ENCODE measurements at regions not wholly inside any gene's neighbourhood (a gene's known extent, or its start where the extent isn't known, plus 50 kb on each side); places are given as distances from the start of the nearest gene placed in this dataset.

DNA sequence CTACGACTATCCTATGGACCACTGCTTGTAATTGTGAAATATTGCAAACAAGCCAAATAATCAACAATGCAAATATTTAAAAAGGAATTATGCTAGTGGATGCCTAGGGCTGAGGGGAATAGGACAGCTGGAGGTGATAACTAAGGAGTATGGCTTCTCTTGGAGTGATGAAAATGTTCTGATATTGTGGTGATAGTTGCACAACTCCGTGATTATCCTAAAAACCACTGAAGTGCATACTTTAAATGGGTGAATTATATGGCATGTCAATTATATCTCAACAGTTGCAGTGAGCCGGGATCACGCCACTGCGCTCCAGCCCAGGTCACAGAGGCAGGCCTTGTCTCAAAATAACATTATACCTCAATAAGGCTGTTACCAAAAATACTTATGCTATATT lies 125.1 kb upstream of the SH3BP4 start:
- H2AFZ ChIP-seq (ENCODE audit: control insufficient read depth, low read length): no peak overlapping the region
- no peaks in the 10 kb centered on the region for H3K36me3 ChIP-seq (ENCODE audit: control insufficient read depth in 2 of 2, extremely low read depth in 1 of 2, insufficient read depth in 2 of 2, low read length in 2 of 2)
- TF ChIP-seq, protein P1, sequence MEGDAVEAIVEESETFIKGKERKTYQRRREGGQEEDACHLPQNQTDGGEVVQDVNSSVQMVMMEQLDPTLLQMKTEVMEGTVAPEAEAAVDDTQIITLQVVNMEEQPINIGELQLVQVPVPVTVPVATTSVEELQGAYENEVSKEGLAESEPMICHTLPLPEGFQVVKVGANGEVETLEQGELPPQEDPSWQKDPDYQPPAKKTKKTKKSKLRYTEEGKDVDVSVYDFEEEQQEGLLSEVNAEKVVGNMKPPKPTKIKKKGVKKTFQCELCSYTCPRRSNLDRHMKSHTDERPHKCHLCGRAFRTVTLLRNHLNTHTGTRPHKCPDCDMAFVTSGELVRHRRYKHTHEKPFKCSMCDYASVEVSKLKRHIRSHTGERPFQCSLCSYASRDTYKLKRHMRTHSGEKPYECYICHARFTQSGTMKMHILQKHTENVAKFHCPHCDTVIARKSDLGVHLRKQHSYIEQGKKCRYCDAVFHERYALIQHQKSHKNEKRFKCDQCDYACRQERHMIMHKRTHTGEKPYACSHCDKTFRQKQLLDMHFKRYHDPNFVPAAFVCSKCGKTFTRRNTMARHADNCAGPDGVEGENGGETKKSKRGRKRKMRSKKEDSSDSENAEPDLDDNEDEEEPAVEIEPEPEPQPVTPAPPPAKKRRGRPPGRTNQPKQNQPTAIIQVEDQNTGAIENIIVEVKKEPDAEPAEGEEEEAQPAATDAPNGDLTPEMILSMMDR (optimal IDR thresholded peaks at IDR 0.05 in 1 of 3, IDR thresholded peaks at IDR 0.05 in 1 of 3, conservative IDR thresholded peaks at IDR 0.05 in 1 of 3; ENCODE audit: extremely low read depth in 1 of 3, insufficient read depth in 2 of 3, low read length in 3 of 3): no peak
- TF ChIP-seq EZH2 (IDR thresholded peaks at IDR 0.05; ENCODE audit: low read length): no peak
- H3K27ac ChIP-seq (ENCODE audit: control insufficient read depth, insufficient read depth, low read length): no peak overlapping the region
- H3K9me3 ChIP-seq (ENCODE audit: control insufficient read depth, low read depth, low read length): no peaks in the 10 kb centered on the region
- dilution Hi-C loops (cut with MboI; ENCODE audit: extremely low pct_ligation_motif_present, low sequenced_read_pairs): no loop called here
- no peaks in the 10 kb centered on the region for H4K20me1 ChIP-seq (ENCODE audit: control insufficient read depth, extremely low read depth, insufficient read depth, low read length)
- no peaks in the 10 kb centered on the region for H3K9me1 ChIP-seq (ENCODE audit: control insufficient read depth, extremely low read depth, insufficient read depth, low read length)
- no peak overlapping the region for H3K4me2 ChIP-seq (ENCODE audit: control insufficient read depth, extremely low read depth, insufficient read depth, low read depth, low read length)
- FAIRE-seq (no peak), DNase-seq (ENCODE audit: low read depth, low spot score) (no peak)
- no peaks in the 10 kb centered on the region for H3K79me2 ChIP-seq (ENCODE audit: control insufficient read depth, insufficient read depth, low read length)
- H3K27me3 ChIP-seq (ENCODE audit: control insufficient read depth, extremely low read depth, insufficient read depth, low read length): no peaks in the 10 kb centered on the region
- no peak overlapping the region for H3K9ac ChIP-seq (ENCODE audit: control insufficient read depth, extremely low read depth, insufficient read depth, low read length)
- no peak overlapping the region for H3K4me3 ChIP-seq (ENCODE audit: control insufficient read depth in 2 of 3, extremely low read depth in 1 of 3, insufficient read depth in 2 of 3, low read depth in 1 of 3, low read length in 3 of 3)
- H3K4me1 ChIP-seq (ENCODE audit: control insufficient read depth, extremely low read depth, insufficient read depth, low read length): no peaks in the 10 kb centered on the region

GRCh38 chr2:234825616-234826015 lies 126.2 kb upstream of the SH3BP4 start:
- Histone ChIP-seq H3K27ac (ENCODE audit: control insufficient read depth, insufficient read depth, low read length) (no peak overlapping the region), H3K9me3 (ENCODE audit: control insufficient read depth, low read depth, low read length) (no peaks in the 10 kb centered on the region), H3K4me2 (ENCODE audit: control insufficient read depth, extremely low read depth, insufficient read depth, low read depth, low read length) (no peak overlapping the region), H2AFZ (ENCODE audit: control insufficient read depth, low read length) (no peak overlapping the region), H3K79me2 (ENCODE audit: control insufficient read depth, insufficient read depth, low read length) (no peaks in the 10 kb centered on the region), H3K9me1 (ENCODE audit: control insufficient read depth, extremely low read depth, insufficient read depth, low read length) (no peaks in the 10 kb centered on the region), H3K36me3 (ENCODE audit: control insufficient read depth in 2 of 2, extremely low read depth in 1 of 2, insufficient read depth in 2 of 2, low read length in 2 of 2) (no peaks in the 10 kb centered on the region), H4K20me1 (ENCODE audit: control insufficient read depth, extremely low read depth, insufficient read depth, low read length) (no peaks in the 10 kb centered on the region), H3K4me1 (ENCODE audit: control insufficient read depth, extremely low read depth, insufficient read depth, low read length) (no peaks in the 10 kb centered on the region), H3K9ac (ENCODE audit: control insufficient read depth, extremely low read depth, insufficient read depth, low read length) (no peak overlapping the region), H3K4me3 (ENCODE audit: control insufficient read depth in 2 of 3, extremely low read depth in 1 of 3, insufficient read depth in 2 of 3, low read depth in 1 of 3, low read length in 3 of 3) (no peak overlapping the region), H3K27me3 (ENCODE audit: control insufficient read depth, extremely low read depth, insufficient read depth, low read length) (peaks cover 6% of the 10 kb centered on the region)
- dilution Hi-C loops (cut with MboI; ENCODE audit: extremely low pct_ligation_motif_present, low sequenced_read_pairs): no loop called here
- no peak for TF ChIP-seq EZH2 (IDR thresholded peaks at IDR 0.05; ENCODE audit: low read length)
- TF ChIP-seq, protein P1 (optimal IDR thresholded peaks at IDR 0.05 in 1 of 3, IDR thresholded peaks at IDR 0.05 in 1 of 3, conservative IDR thresholded peaks at IDR 0.05 in 1 of 3; ENCODE audit: extremely low read depth in 1 of 3, insufficient read depth in 2 of 3, low read length in 3 of 3): no peak
- no peak for FAIRE-seq
- no peak for DNase-seq (ENCODE audit: low read depth, low spot score)

Data from keratinocyte (primary cell).